ENCODE measurements at regions not wholly inside any gene's neighbourhood (a gene's known extent, or its start where the extent isn't known, plus 50 kb on each side); places are given as distances from the start of the nearest gene placed in this dataset.
"Not testable (repeated sequence)": the region's sequence is repeated elsewhere in the genome, so short reads cannot be mapped to it uniquely, and the experiment has no call there.

DNA sequence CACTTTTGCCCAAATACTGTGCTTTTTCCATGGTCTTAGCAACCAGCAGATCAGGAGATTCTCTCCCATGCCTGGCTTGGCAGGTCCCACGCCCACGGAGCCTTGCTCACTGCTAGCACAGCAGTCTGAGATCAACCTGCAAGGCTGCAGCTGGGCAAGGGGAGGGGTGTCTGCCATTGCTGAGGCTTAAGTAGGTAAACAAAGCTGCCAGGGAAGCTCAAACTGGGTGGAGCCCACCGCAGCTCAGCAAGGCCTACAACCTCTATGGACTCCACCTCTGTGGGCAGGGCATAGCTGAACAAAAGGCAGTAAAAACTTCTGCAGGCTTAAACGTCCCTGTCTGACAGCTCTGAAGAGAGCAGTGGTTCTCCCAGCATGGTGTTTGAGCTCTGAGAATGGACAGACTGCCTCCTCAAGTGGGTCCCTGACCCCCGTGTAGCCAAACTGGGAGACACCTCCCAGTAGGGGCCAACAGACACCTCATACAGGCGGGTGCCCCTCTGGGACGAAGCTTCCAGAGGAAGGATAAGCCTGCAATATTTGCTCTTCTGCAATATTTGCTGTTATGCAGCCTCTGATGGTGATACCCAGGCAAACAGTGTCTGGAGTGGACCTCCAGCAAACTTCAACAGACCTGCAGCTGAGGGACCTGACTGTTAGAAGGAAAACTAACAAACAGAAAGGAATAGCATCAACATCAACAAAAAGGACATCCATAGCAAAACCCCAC is 132.8 kb upstream of the STARD13 start:
- DNase-seq: peak; percentile 62

DNA sequence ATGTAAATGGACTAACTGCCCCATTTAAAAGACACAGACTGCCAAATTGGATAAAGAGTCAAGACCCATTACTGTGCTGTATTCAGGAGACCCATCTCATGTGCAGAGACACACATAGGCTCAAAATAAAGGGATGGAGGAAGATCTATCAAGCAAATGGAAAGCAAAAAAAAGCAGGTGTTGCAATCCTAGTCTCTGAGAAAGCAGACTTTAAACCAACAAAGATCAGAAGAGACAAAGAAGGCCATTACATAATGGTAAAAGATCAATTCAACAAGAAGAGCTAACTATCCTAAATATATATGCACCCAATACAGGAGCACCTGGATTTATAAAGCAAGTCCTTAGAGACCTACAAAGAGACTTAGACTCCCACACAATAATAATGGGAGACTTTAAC is 134.6 kb upstream of the STARD13 start:
- not testable (repeated sequence) for DNase-seq

DNA sequence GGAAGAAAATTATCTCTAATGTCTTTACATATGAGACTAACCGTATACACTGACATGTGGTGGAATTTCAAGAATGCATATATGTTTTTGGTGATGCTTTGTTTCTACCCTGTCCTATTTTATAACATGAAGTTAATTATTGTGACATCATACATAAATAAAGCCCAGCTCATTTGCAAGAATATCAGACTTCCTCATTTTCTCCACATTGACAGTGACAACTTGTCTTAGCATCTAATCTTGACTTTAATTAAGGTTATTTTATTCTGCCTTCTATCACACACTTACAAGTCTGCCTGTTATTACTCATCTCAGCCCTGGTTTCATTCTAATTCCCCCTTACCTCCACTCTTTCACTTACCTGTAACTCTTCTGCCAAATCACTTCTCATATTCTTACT is 140.6 kb upstream of the STARD13 start:
- DNase-seq: no peak

DNA sequence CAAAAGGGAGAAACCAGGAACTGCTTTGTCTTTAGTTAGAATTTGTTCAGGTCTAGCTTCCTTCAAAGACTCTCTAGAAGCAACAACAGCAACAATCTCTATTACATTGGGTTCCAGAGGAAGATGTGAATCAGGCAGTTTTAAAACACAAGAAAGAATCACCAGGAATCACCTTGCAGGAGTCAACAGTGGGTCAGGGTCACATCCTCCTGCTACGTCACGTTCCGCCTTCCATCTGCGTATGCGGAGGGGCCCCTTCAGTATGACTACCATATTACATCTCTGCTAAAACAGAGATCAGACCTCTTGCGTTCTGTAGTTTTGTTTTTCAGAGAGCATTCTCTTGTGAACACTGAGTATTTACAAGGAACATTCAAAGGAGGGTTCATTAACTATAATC is 147.8 kb upstream of the STARD13 start:
- DNase-seq: no peak

DNA sequence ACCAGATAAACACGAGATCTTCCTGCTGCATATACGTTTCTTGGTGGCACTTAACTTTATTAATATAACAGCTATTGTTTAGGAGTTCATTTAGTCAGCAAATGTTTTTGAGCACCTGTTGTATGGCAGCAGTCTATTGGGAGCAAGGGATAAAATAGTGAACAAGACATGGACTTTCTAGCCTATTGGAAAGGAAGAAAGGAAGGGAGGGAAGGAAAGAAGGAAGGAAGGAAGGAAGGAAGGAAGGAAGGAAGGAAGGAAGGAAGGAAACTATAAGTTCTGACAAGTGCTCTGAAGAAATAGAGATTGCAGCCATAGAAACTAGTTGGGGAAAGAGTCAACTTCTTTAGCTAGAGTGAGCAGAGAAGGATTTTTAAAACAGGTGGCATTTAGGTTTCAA is 149.1 kb upstream of the STARD13 start:
- no peak for DNase-seq

DNA sequence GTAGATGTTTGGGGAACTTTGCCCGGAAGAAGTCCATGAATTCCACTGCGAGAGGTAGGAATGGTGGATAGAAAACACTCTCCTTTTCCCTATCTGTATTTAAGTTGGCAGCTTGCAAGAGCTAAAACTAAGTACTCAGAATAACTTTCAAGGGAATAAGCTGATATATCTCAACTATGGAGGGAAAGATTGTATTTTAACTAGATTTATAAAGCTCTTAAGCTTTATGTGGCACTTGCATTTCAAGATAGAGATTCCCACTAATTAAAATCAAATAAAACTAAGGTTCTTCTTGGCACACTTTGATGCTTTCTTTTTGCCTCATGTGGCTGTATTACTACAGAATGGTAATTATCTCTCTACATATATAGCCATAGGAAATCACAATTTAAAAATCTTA is 149.7 kb upstream of the STARD13 start:
- DNase-seq: no peak

DNA sequence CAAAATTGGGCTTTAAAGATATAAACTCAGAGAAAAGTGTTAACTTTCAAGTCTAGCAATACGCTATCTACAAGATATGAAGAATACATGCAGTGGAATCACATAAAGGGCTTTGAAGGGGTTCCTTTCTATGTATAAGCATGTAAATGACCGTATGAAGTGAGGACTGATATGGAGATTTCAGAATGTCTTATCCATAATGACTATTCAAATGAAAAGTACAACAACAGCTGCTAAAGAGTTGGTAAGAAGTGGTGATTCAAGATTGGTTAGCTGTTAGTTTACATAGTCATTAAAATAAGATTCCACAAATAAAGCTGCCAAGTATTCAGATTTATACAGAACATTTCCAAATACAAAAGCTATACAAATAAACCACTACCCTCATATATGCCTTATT is 153.4 kb upstream of the STARD13 start:
- no peak for DNase-seq

DNA sequence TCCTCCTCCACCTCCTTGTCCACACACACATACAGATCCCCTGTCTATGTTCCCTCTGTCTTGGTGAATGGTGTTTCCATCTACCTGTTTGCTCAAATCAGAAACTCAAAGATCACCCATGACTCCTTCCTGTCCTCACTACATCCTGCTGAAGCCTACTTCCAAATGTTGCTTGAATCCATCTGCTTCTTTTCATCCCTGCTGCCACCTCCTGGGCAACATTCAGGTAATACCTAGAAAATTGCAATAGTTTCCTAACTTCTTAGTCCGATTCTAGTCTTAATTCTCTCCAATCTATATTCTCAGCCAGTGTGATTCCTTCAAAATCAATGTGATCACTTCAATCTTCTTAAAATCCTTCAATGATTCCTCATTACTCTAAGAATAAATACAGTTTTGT is 155.5 kb upstream of the STARD13 start:
- DNase-seq: peak; percentile 54

DNA sequence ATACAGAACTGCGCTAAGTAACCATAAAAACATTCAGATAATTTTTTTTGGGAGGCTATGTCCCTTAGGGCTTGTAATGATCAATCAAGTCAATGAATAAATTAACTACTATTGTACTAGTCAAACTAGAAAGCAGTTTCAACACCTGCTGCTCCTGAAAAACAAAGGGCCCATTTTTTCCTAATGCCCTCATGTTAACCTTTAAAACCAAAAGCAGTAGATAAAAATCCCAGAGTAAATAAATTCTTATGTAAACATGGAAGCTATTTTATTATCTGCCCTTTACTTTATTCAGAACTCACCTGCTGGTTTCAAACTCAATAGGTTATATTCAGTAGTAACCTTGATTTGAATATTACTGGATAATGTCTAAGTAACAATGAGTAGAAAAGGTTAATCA is 159.5 kb upstream of the STARD13 start:
- DNase-seq: peak; percentile 73

DNA sequence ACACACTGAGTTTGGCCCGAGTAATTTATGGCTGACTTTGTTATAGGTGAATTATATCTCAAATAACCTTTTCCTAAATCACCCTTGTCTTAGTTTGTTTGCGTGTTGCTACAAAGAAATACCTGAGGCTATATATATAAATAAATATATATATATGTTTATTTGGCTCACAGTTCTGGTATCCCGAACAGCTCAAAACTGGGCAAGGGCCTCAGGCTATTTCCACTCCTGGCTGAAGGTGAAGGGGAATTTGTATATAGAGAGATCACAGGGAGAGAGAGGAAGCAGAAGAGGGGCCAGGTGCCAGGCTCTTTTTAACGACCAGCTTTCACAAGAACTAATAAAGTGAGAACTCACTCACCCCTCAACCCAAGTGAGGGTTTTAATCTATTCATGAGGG is 159.9 kb upstream of the STARD13 start:
- peak; percentile 68 for DNase-seq

DNA sequence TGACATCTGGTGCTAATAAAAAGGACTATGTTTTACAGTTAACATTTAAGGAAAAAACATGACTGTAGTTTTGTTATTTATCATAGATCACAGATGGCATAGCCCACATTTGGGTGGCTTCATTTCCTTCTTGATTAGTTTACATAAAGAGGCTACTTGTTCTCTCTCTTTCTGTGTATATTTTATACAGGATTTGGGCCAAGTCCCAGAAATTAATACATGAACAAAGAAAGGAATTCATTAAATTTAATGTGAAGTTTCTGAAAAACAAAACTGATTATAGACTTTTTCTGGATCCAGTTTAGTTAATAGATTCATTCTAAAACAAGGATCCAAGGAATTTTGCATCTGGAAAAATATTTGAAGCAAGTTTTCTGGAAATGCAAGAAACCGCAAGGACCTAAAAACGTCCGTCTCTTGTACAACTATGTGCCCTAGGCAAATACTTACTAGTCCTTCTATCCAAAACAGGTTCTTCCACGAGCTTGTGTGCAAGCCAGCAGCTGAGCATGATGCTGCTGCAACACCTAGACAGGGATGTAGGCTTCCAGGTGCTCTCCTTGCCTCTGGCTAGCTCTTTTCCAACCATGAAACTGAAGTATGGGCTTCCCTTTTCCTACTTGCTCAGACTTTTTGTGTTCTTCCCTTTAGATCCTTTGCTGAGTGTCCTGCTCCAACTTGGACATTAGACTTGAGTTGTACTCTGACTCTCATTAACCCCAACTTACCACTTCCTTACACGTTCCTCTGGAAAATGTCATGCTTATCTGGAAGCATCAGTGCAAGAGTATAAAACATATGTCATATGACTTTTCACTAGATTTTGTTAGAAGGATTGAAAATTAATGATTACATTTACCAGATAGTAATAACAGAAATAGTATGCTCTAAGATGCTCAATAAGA is 161.5 kb upstream of the STARD13 start:
- no peak for DNase-seq

DNA sequence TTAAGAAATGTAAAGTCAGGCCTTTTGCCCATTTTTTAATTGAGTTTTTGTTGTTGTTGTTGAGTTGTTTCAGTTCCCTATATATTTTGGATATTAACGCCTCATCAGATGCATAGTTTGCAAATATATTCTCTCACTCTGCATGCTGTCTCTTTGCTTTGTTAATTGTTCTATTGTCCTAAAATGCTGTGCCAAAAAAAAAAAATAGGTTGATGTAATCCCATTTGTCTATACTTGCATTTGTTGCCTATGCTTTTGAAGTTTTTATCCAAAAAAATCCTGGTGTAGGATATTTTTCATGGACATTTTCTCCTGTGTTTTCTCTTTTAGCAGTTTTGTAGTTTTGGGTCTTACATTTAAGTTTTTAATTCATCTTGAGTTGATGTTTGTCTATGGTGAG is 163.3 kb upstream of the STARD13 start:
- DNase-seq: no peak

DNA sequence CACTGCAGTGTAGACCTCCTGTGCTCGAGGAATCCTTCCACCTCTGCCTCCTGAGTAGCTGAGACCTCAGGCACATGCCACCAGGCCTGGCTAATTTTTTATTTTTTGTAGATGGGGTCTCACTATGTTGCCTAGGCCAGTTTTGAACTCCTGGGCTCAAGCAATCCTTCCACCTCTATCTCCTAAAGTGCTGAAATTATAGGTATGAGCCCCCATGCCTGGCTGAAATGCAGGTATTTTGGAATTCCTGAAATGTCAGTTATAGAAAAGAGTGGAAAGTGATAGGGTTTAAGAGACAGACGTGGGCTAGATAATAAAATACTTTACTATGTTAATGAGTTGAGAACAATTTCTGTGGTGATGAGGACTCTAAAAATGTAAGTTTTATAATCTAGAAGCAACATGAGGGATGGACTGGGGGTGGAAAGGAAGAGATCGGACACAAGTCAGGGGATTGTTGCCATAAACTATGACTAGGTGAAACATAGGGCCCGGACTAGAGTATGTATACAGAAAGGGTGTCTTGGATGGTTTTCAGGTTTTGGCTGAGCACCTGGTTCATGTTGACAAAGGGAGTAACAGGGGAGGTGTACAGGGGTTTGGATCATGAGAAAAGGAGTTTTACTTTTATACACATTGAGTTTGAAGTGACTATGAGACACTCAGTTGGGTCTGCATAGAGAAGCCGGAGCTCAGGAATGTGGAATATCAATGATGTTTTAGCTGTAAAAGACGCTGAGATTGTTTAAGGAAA is 165.6 kb upstream of the STARD13 start:
- no peak for DNase-seq

DNA sequence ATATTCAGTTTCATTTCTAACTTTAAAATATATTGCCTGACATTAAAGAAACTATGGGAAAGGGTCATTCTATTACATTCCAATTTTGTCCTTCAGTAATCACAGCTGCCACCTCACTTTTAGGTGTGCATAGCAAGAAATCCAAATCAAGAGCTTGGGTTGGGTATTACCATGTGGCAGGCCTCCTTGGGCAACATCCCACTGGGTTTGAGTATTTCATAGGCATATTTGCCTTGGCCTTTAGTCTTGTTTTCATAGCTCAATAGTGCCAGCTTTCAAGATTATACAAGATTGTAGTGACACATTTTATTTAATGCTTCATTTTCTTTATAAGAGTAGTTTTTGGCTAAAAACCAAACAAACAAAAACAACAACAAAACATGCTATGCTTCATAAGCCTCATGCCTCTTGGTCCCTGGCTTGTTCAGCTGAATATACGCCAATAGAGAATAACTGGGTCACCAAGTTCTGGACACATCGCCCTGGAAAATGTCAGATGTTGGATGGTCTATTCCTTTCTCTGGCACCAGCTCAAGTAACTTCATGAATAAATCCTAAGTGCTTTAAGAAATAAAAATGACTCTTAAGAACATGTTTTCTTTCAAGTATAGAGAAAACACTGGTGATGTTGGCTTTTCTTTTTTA is 167.4 kb upstream of the STARD13 start:
- DNase-seq: no peak

DNA sequence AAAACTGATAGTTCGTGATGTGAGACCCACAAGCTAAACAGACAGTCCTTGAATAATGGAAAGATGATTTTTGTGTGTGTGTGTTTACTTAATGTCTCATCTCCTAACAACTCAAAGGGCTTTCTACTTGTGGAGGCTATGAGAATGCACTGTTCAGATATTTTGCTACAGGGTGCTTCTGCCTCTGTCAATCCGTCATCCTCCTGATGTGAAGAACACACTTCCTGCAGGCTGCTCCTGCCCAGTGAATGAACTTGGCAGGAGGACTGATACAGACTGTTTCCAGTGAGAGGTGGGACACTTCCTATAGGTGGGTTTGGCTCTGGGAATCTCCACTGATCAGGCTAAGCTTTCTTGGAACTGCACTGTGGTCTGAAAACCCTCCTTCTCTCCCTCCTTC is 168.4 kb upstream of the STARD13 start:
- DNase-seq: no peak

DNA sequence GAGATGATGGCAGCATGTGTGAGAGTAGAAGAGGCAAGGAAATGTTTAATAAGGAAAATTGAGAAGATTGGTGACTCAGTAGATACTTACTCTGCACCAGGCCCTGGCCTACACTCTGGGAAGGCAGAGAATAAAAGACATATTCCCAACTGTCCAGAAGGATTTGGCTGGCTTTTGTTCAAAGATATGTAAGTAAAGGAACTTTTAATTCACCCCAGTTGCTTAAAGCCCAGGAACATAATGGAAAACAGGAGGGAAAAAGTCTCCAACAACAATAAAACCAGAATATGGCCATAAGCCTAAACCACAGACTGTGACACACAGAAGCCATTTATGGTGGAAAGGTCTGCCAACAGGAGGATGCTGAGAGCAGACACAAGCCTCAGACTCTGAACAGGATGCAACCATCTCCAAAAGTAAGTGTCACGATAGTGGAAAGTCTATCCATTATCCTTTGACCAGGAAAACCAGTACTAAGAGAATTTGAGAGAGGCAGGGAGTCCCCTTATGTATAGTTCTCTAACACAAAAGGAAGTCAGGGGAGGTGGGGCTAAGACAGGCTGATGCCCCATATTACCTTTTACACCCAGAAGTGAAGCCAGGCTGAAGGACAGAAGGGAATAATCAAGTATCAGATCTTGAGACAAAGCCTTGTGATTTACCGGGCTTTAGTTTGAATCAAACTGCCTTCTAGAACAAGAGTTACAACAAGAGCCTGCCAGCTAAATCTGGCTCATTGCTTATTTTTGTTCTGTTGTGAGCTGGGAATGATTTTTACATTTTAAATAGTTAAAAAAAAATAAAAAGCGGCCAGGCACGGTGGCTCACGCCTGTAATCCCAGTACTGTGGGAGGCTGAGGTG is 169.5 kb upstream of the STARD13 start:
- DNase-seq: no peak

DNA sequence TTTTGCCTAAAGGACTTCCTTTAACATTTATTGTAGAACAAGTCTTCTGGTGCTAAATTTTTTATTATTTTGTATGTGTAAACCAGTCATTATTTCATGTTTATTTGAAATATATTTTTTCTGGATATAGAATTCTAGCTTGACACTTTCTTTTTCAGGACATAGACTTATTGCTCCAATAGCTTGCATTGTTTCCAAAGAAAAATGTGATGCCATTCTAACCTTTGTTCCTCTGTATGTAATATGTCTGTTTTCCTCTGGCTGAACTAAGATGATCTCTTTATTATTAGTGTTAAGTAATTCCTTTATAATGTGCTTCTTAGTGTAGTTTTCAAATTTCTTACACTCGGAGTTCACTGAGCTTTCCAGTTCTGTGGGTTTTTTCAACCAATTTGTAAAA is 174.1 kb upstream of the STARD13 start:
- DNase-seq: no peak

DNA sequence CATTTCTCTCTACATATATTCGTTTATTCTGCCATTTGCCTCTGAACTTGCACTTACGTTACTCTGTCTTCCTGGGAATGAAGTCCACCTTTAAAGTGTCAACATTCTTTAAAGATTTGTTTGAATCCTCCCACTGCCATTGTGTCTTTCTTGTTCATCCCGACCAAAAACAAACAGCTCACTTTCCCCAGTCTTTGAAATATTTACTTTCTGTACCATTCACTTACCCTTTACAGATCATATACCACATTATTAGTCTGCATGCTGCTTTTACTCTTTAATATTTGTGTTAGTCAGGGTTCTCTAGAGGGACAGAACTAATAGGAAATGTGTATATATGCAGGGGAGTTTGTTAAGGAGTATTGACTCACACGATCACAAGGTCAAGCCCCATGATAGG is 176.6 kb upstream of the STARD13 start:
- no peak for DNase-seq

DNA sequence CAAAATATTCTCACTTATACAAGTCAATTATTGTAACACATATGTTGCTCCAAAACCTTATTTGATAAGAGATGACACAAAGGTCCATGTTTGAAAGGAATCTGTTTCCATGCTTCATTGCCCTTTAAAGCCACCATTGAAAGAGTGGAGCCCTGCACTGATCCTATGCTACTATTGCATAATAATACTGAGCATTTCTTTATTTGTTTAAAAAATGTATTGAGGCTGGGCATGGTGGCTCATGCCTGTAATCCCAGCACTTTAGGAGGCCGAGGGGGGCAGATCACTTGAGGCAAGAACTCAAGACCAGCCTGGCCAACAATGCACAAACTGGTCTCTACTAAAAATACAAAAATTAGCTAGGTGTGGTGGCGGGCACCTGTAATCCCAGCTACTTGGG is 178.8 kb upstream of the STARD13 start:
- no peak for DNase-seq

DNA sequence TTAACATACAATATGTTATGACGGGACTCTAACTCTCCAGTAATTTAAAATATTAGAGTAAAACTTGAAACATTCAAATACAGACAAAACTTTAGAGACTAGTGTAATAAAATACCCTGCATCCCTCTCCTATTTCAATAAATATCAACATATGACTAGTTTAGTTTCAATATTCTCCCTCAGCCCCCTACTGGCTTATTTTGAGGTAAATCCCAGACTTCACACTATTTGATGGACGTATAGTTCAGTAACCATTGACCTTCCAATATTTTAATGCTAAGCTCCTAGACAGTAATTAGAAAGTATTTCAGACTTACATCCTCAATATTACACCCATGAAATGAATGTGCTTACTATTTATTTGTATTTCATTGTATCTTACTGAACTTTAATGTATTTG is 180.7 kb upstream of the STARD13 start:
- DNase-seq: no peak

DNA sequence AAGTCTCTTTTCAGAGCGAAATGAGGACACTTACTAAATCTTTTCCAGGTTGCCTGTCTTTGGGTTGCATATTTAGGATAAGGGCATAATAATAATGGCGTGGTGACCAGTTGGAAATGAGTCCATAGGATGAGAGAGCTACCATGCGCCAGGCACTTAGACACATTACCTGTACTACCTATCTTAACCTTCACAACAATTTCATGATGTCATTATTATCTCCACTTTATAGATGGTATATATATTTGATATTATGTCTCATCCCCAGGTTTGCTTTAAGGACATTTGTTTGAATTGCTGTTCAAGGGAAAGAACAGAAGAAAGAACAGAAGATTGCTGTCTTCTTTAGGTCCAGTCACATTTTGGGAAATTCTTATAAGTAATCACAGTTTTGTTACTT is 182.0 kb upstream of the STARD13 start:
- DNase-seq: no peak

DNA sequence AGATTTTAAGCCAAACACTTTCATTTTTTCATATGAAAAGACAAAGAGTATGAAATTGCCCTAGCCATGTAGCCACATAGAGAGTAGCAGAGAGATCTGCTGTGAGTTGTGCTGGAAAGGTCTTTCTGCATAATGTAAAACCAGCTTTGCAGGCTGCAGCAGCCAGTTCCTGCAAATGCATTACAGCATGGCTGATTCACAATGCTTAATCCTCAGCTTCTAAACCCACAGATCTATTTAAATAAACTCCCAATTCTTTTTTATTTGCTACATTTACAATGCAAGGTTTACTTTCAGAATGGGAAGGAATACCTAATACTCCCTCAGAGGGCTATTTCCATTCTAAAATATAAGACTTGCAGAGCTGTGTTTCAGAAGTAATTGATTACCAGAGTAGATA is 185.6 kb upstream of the STARD13 start:
- DNase-seq: no peak

All from NCI-H748 treated with DMSO at 0.1 percent for 48 hours (cell line).